Nephron progenitor cell (in vitro differentiated cells): ENCODE measurements at regions not wholly inside any gene's neighbourhood (a gene's known extent, or its start where the extent isn't known, plus 50 kb on each side); places are given as distances from the start of the nearest gene placed in this dataset.

ENCODE experiments used
- DNase-seq: peaks from one replicate; pipeline ENCODE4 v3.0.0; 2021
- H3K27ac Mint-ChIP-seq: 2 replicates; pipeline ENCODE4 v1.8.0; 2021; ENCODE audit warnings: mild to moderate bottlenecking, moderate library complexity, mixed read lengths
- H3K27me3 Mint-ChIP-seq: 2 replicates; pipeline ENCODE4 v1.8.0; 2021; ENCODE audit warnings: mild to moderate bottlenecking, low read depth, mixed read lengths; ENCODE audit not compliant: poor library complexity
- H3K36me3 Mint-ChIP-seq: 2 replicates; pipeline ENCODE4 v1.8.0; 2021; ENCODE audit warnings: low read depth, mixed read lengths
- H3K4me1 Mint-ChIP-seq: 2 replicates; pipeline ENCODE4 v1.8.0; 2021; ENCODE audit warnings: mixed read lengths
- H3K4me3 Mint-ChIP-seq: 2 replicates; pipeline ENCODE4 v1.8.0; 2021; ENCODE audit warnings: mild to moderate bottlenecking, moderate library complexity, mixed read lengths
- H3K9me3 Mint-ChIP-seq: 2 replicates; pipeline ENCODE4 v1.8.0; 2021; ENCODE audit warnings: mild to moderate bottlenecking, moderate library complexity, mixed read lengths
- TF ChIP-seq, protein P1 (sequence below): fragments of 200-600 bp; sonication (generic); IDR thresholded peaks from 2 replicates; pipeline ENCODE4 v1.5.0; 2021; ENCODE audit warnings: antibody characterized with exemption

GRCh38 chr4:27836523-27836922 lies 975.9 kb downstream of the STIM2 start:
- Mint-ChIP-seq H3K27ac (no peak overlapping the region), H3K4me1 (no peaks in the 10 kb centered on the region), H3K4me3 (no peak overlapping the region), H3K9me3 (peaks cover 8% of the 10 kb centered on the region), H3K36me3 (no peaks in the 10 kb centered on the region), H3K27me3 (peaks cover 2% of the 10 kb centered on the region)
- no peak for DNase-seq
- TF ChIP-seq, protein P1, sequence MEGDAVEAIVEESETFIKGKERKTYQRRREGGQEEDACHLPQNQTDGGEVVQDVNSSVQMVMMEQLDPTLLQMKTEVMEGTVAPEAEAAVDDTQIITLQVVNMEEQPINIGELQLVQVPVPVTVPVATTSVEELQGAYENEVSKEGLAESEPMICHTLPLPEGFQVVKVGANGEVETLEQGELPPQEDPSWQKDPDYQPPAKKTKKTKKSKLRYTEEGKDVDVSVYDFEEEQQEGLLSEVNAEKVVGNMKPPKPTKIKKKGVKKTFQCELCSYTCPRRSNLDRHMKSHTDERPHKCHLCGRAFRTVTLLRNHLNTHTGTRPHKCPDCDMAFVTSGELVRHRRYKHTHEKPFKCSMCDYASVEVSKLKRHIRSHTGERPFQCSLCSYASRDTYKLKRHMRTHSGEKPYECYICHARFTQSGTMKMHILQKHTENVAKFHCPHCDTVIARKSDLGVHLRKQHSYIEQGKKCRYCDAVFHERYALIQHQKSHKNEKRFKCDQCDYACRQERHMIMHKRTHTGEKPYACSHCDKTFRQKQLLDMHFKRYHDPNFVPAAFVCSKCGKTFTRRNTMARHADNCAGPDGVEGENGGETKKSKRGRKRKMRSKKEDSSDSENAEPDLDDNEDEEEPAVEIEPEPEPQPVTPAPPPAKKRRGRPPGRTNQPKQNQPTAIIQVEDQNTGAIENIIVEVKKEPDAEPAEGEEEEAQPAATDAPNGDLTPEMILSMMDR = no peak

DNA sequence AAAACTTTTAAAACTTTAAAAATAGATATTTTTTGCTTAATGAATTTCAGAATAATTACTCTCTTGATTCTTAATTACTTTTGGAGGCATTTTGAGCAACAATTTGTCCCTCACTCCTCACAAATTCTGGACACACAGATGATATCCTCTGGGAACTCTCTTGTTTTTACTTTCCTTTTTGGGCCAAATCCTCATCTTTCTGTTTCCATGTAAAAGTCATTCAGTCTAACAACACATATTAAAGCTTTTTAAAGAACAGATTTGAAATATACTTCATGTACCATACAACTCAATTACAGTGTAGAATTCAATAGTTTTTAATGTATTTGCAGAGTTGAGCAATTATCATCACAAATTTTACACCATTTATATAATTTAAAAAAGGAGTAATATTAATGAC lies 983.1 kb downstream of the STIM2 start:
- no peak for DNase-seq
- H3K4me1 Mint-ChIP-seq = no peaks in the 10 kb centered on the region
- H3K36me3 Mint-ChIP-seq = no peaks in the 10 kb centered on the region
- H3K27me3 Mint-ChIP-seq = peaks cover 3% of the 10 kb centered on the region
- TF ChIP-seq, protein P1 = no peak
- no peak overlapping the region for H3K27ac Mint-ChIP-seq
- no peaks in the 10 kb centered on the region for H3K9me3 Mint-ChIP-seq
- no peak overlapping the region for H3K4me3 Mint-ChIP-seq

DNA sequence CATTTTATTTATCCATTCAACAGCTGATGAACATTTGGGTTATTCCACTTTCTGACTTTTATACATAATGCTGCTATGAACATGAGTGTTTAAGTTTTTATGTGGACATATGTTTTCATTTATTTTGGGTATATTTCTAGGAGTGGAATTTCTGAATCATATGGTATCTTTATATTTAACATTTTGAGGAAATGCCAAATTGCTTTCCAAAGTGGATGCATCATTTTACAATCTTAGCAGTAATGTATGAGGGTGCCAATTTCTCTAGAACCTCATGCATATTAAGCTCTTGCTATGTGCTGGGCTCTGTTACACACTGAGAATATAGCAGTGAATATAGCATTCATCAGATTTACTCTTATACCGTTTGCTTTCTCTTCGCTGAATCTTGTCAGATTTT lies 983.7 kb downstream of the STIM2 start:
- DNase-seq = no peak
- H3K4me1 Mint-ChIP-seq = no peaks in the 10 kb centered on the region

GRCh38 chr4:27846951-27847350 lies 986.3 kb downstream of the STIM2 start:
- Mint-ChIP-seq H3K36me3 (no peaks in the 10 kb centered on the region), H3K27me3 (peaks cover 3% of the 10 kb centered on the region), H3K9me3 (no peaks in the 10 kb centered on the region), H3K4me1 (no peaks in the 10 kb centered on the region), H3K4me3 (no peak overlapping the region), H3K27ac (no peak overlapping the region)
- TF ChIP-seq, protein P1 = no peak
- no peak for DNase-seq

More for the DNA sequence above, 983.7 kb downstream of the STIM2 start:
- no peaks in the 10 kb centered on the region for H3K36me3 Mint-ChIP-seq
- H3K27me3 Mint-ChIP-seq = peaks cover 3% of the 10 kb centered on the region
- no peaks in the 10 kb centered on the region for H3K9me3 Mint-ChIP-seq
- no peak overlapping the region for H3K27ac Mint-ChIP-seq
- H3K4me3 Mint-ChIP-seq = no peak overlapping the region
- TF ChIP-seq, protein P1 = no peak

DNA sequence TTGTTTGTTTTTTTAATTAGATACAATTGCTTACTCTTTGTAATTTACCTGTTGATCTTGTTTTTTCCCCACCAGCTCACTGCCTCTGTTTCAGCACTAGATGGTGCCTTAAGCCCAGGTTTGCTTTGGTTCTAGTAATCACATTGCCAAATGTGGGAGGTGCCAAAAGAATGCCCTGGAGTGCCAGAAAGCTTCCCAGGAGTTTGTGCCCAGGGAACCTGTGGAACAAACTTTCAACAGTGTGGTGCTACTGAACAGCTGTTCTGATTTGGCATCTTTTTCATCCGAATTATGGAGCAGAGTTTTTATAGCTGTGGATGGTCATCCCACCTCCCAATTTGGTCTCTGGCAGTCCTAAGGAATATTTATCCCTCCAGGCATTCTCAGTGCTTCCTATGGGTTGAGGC lies 1000.7 kb downstream of the STIM2 start:
- H3K27me3 Mint-ChIP-seq = no peaks in the 10 kb centered on the region
- H3K36me3 Mint-ChIP-seq = no peaks in the 10 kb centered on the region
- no peaks in the 10 kb centered on the region for H3K9me3 Mint-ChIP-seq
- peak; percentile 31 for DNase-seq
- H3K4me3 Mint-ChIP-seq = no peak overlapping the region
- TF ChIP-seq, protein P1 = peak; percentile 61
- no peaks in the 10 kb centered on the region for H3K4me1 Mint-ChIP-seq
- no peak overlapping the region for H3K27ac Mint-ChIP-seq

- TF ChIP-seq, protein P1 = no peak
- no peak for DNase-seq
- Mint-ChIP-seq H3K27me3 (peaks cover 2% of the 10 kb centered on the region), H3K4me1 (no peaks in the 10 kb centered on the region), H3K27ac (no peak overlapping the region), H3K4me3 (no peak overlapping the region), H3K9me3 (no peaks in the 10 kb centered on the region), H3K36me3 (no peaks in the 10 kb centered on the region)
Measured at GRCh38 chr4:27861802-27862201, 1001.2 kb downstream of the STIM2 start.
